Smooth muscle cell (in vitro differentiated cells): ENCODE measurements at regions not wholly inside any gene's neighbourhood (a gene's known extent, or its start where the extent isn't known, plus 50 kb on each side); places are given as distances from the start of the nearest gene placed in this dataset.

Experiments used
- DNase-seq: peaks from one replicate; lab custom pipeline; 2025; ENCODE audit not compliant: unreplicated experiment; lab: John Stamatoyannopoulos, UW
- H2AFZ ChIP-seq: fragments of 200-600 bp; sonication (generic); 2 replicates; pipeline ENCODE4 v1.6.0; 2016; ENCODE audit warnings: antibody characterized with exemption, low read depth, mild to moderate bottlenecking
- H3F3A ChIP-seq: fragments of 200-600 bp; sonication (generic); 2 replicates; pipeline ENCODE4 v1.6.0; 2017; ENCODE audit warnings: antibody characterized with exemption, low read depth
- H3K27ac ChIP-seq: fragments of 200-600 bp; sonication (generic); 2 replicates; pipeline ENCODE4 v1.5.1; 2016; ENCODE audit warnings: low read depth, mild to moderate bottlenecking
- H3K27me3 ChIP-seq: fragments of 200-600 bp; sonication (generic); 2 replicates; pipeline ENCODE4 v1.6.1; 2016; ENCODE audit warnings: low read depth, mild to moderate bottlenecking
- H3K36me3 ChIP-seq: fragments of 200-600 bp; sonication (generic); 2 replicates; pipeline ENCODE4 v1.5.1; 2016; ENCODE audit warnings: low read depth
- H3K4me1 ChIP-seq: fragments of 200-600 bp; sonication (generic); 2 replicates; pipeline ENCODE4 v1.5.1; 2016; ENCODE audit warnings: low read depth
- H3K4me2 ChIP-seq: fragments of 200-600 bp; sonication (generic); 2 replicates; pipeline ENCODE4 v1.6.0; 2016; ENCODE audit warnings: mild to moderate bottlenecking
- H3K4me3 ChIP-seq: fragments of 200-600 bp; sonication (generic); 2 replicates; pipeline ENCODE4 v1.5.1; 2016; ENCODE audit warnings: mild to moderate bottlenecking
- H3K79me2 ChIP-seq: fragments of 200-600 bp; sonication (generic); 2 replicates; pipeline ENCODE4 v1.6.0; 2016; ENCODE audit warnings: low read depth, mild to moderate bottlenecking
- H3K9ac ChIP-seq: fragments of 200-600 bp; sonication (generic); 2 replicates; pipeline ENCODE4 v1.6.0; 2016; ENCODE audit warnings: low read depth
- H3K9me3 ChIP-seq: fragments of 200-600 bp; sonication (generic); replicated peaks from 2 replicates; pipeline ENCODE4 v1.5.1; 2016; ENCODE audit warnings: low read depth
- H4K20me1 ChIP-seq: fragments of 200-600 bp; sonication (generic); 2 replicates; pipeline ENCODE4 v1.6.0; 2016; ENCODE audit warnings: low read depth
- whole genome bisulfite sequencing: methylation state at CpG from one replicate; pipeline ENCODE4 v1.1.7; 2016; ENCODE audit warnings: low lambda C conversion rate; 5-methylcytosine and 5-hydroxymethylcytosine counted together
- TF ChIP-seq, protein P1 (sequence below): fragments of 200-600 bp; sonication (generic); IDR thresholded peaks from 2 replicates; pipeline ENCODE4 v1.5.1; 2017; ENCODE audit warnings: borderline replicate concordance, mild to moderate bottlenecking, antibody characterized with exemption; ENCODE audit not compliant: insufficient read depth, poor library complexity, severe bottlenecking

DNA sequence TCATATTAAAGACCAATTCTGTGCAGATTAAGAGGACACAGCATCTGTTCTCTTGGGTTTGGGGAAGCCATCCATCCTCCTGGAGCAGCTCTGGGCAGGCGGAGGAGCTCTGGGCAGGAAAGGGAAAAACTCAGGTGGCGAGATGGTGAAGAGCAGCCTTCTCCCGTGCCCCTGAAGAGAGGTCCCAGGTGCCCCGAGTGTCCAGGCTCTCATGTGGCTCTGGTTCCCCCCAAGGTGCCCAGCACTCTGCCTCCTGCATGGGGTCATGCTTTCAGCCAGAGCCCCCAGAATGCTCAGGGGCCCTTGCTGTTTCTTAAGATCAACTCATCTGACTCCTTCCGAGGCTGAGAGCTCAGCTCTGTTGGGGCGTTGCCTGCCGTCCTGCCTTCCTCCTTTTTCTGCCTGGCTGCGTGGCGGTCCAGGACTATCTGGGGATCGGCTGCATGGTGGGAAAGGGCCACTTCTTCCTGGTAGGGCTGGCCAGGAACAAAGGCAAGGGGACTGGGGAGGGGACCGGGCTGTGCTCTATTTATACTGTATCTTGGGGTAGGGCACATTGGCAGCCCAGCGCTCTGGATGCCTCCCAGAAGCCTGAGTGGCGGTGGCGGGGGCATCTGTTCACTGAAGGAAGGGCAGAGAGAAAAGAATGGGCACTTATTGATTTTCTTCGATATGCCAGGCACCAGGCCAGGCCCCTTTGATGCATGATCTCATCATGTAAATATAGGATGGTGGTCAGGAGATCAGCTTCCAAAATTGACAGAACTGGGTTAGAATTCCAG lies 103.2 kb upstream of the SDK2 start:
- Histone ChIP-seq H3K9me3 (no peaks in the 10 kb centered on the region), H3K79me2 (no peaks in the 10 kb centered on the region), H3K4me2 (no peak overlapping the region), H3K4me1 (no peaks in the 10 kb centered on the region), H4K20me1 (no peaks in the 10 kb centered on the region), H3K9ac (no peak overlapping the region), H2AFZ (no peak overlapping the region), H3F3A (no peaks in the 10 kb centered on the region), H3K36me3 (no peaks in the 10 kb centered on the region), H3K27me3 (peaks cover 25% of the 10 kb centered on the region), H3K4me3 (no peak overlapping the region), H3K27ac (no peak overlapping the region)
- no peak for DNase-seq
- 94% methylated on average over 15 of the region's 15 CpGs for WGBS
- TF ChIP-seq, protein P1, sequence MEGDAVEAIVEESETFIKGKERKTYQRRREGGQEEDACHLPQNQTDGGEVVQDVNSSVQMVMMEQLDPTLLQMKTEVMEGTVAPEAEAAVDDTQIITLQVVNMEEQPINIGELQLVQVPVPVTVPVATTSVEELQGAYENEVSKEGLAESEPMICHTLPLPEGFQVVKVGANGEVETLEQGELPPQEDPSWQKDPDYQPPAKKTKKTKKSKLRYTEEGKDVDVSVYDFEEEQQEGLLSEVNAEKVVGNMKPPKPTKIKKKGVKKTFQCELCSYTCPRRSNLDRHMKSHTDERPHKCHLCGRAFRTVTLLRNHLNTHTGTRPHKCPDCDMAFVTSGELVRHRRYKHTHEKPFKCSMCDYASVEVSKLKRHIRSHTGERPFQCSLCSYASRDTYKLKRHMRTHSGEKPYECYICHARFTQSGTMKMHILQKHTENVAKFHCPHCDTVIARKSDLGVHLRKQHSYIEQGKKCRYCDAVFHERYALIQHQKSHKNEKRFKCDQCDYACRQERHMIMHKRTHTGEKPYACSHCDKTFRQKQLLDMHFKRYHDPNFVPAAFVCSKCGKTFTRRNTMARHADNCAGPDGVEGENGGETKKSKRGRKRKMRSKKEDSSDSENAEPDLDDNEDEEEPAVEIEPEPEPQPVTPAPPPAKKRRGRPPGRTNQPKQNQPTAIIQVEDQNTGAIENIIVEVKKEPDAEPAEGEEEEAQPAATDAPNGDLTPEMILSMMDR: no peak

DNA sequence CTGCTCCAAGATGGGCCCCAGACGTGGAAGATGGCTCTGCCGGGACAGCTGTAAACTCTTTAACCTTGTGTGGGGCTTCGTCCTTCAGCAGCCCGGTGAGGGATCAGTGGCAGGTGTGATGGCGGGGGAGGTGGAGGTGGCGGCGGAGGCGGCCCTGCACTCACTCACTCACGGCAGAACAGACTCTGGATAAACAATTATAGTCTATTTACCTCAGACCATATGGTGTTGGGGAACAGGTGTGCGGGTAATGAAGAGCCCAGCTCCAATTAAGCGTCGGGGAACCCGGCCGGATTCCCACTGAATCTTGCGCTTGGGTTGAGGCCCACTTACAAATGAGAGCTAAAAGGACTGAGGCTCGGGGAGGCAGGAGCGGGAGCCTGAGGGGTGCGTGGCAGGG lies 104.3 kb upstream of the SDK2 start:
- DNase-seq: no peak
- TF ChIP-seq, protein P1: no peak
- Histone ChIP-seq H3K9ac (no peak overlapping the region), H3K27me3 (peaks cover 20% of the 10 kb centered on the region), H4K20me1 (no peaks in the 10 kb centered on the region), H3K36me3 (no peaks in the 10 kb centered on the region), H3K79me2 (no peaks in the 10 kb centered on the region), H3K4me1 (no peaks in the 10 kb centered on the region), H2AFZ (no peak overlapping the region), H3K27ac (no peak overlapping the region), H3K9me3 (no peaks in the 10 kb centered on the region), H3F3A (no peaks in the 10 kb centered on the region), H3K4me2 (no peak overlapping the region), H3K4me3 (no peak overlapping the region)
- 90% methylated on average over 18 of the region's 18 CpGs for WGBS

DNA sequence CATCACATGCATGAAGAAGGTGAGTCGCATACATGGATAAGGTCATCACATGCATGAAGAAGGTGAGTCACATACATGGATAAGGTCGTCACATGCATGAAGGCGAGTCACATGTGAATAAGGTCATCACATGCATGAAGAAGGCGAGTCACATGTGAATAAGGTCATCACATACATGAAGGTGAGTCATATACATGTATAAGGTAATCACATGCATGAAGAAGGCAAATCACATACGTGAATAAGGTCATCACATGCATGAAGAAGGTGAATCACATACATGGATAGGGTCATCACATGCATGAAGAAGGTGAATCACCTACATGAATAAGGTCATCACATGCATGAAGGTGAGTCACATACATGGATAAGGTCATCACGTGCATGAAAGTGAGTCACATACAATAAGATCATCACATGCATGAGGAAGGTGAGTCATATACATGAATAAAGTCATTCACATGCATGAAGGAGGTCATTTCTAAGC lies 105.1 kb upstream of the SDK2 start:
- H3K4me2 ChIP-seq: no peak overlapping the region
- H3K9ac ChIP-seq: no peak overlapping the region
- no peaks in the 10 kb centered on the region for H4K20me1 ChIP-seq
- no peaks in the 10 kb centered on the region for H3F3A ChIP-seq
- H3K36me3 ChIP-seq: no peaks in the 10 kb centered on the region
- no peaks in the 10 kb centered on the region for H3K79me2 ChIP-seq
- no peak overlapping the region for H3K4me3 ChIP-seq
- 80% methylated on average over 6 of the region's 6 CpGs for WGBS
- H3K27ac ChIP-seq: no peak overlapping the region
- TF ChIP-seq, protein P1: no peak
- H3K27me3 ChIP-seq: peaks cover 20% of the 10 kb centered on the region
- H3K9me3 ChIP-seq: no peaks in the 10 kb centered on the region
- no peak overlapping the region for H2AFZ ChIP-seq
- no peaks in the 10 kb centered on the region for H3K4me1 ChIP-seq
- DNase-seq: no peak

DNA sequence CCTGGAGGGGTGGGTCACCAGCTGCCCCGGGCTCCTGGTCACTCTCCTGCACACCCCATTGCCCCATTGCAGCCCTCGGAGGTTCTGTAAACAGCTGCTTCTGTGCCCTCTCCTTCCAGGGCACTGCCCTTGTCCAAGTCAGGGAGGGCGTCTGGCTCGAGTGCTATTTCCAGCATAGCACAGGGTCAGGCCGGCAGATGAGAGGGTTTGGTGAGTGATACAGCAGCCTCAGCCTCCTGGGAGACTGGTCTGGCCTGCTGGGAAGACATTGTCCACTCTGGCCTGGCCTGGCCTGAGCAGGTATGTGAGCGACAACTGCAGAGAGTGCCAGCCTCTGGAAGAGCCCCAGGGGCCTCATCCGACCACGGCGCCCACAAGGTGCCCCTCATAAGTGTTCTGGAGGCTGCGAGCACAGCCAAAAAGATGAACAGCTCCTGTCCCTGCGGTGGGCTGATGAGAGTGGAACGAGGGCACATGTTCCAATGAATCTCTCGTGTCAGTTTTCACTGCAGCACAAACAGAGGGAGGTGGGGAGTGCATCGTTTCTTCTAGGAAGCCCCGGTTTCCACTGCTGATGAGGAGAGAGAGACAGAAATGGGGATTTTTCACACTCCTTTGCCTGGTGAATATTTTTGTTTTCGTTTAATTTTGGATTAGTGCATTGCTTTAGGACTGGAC lies 105.8 kb upstream of the SDK2 start:
- Histone ChIP-seq H3K27me3 (peaks cover 16% of the 10 kb centered on the region), H3K4me3 (no peak overlapping the region), H3K4me2 (no peak overlapping the region), H3K27ac (no peak overlapping the region), H2AFZ (no peak overlapping the region), H3F3A (no peaks in the 10 kb centered on the region), H3K9ac (no peak overlapping the region), H3K79me2 (no peaks in the 10 kb centered on the region), H3K4me1 (no peaks in the 10 kb centered on the region), H3K36me3 (no peaks in the 10 kb centered on the region), H4K20me1 (no peaks in the 10 kb centered on the region), H3K9me3 (no peaks in the 10 kb centered on the region)
- WGBS: 81% methylated on average over 16 of the region's 16 CpGs
- no peak for DNase-seq
- TF ChIP-seq, protein P1: no peak
